ENCODE measurements at regions not wholly inside any gene's neighbourhood (a gene's known extent, or its start where the extent isn't known, plus 50 kb on each side); places are given as distances from the start of the nearest gene placed in this dataset.

GRCh38 chr14:101467181-101467926 lies 93.9 kb upstream of the DIO3 start:
- Histone ChIP-seq H3K27me3 (peaks cover 10% of the 10 kb centered on the region), H3K4me1 (ENCODE audit: control insufficient read depth in 1 of 2, insufficient read depth in 1 of 2, low read depth in 1 of 2, low read length in 1 of 2) (no peaks in the 10 kb centered on the region), H3K4me3 (ENCODE audit: low read depth in 1 of 2, low read length in 1 of 2) (no peak overlapping the region), H3K27ac (no peak overlapping the region), H3K36me3 (no peaks in the 10 kb centered on the region), H3K9me3 (no peaks in the 10 kb centered on the region)
- no peak for TF ChIP-seq CTCF (IDR thresholded peaks at IDR 0.05)

GRCh38 chr14:101469382-101470247 lies 91.7 kb upstream of the DIO3 start:
- H3K9me3 ChIP-seq, result no peaks in the 10 kb centered on the region
- H3K27me3 ChIP-seq, result no peaks in the 10 kb centered on the region
- no peak overlapping the region for H3K27ac ChIP-seq
- no peaks in the 10 kb centered on the region for H3K4me1 ChIP-seq (ENCODE audit: control insufficient read depth in 1 of 2, insufficient read depth in 1 of 2, low read depth in 1 of 2, low read length in 1 of 2)
- H3K36me3 ChIP-seq, result no peaks in the 10 kb centered on the region
- H3K4me3 ChIP-seq (ENCODE audit: low read depth in 1 of 2, low read length in 1 of 2), result no peak overlapping the region
- no peak for TF ChIP-seq CTCF (IDR thresholded peaks at IDR 0.05)

- no peak overlapping the region for H3K4me3 ChIP-seq (ENCODE audit: low read depth in 1 of 2, low read length in 1 of 2)
- no peak overlapping the region for H3K27ac ChIP-seq
- no peaks in the 10 kb centered on the region for H3K36me3 ChIP-seq
- no peaks in the 10 kb centered on the region for H3K27me3 ChIP-seq
- TF ChIP-seq CTCF (IDR thresholded peaks at IDR 0.05), result no peak
- H3K9me3 ChIP-seq, result no peaks in the 10 kb centered on the region
- no peaks in the 10 kb centered on the region for H3K4me1 ChIP-seq (ENCODE audit: control insufficient read depth in 1 of 2, insufficient read depth in 1 of 2, low read depth in 1 of 2, low read length in 1 of 2)
Observed at GRCh38 chr14:101470266-101470665, 91.0 kb upstream of the DIO3 start.

- H3K9me3 ChIP-seq, result no peaks in the 10 kb centered on the region
- H3K36me3 ChIP-seq, result no peaks in the 10 kb centered on the region
- no peak overlapping the region for H3K4me3 ChIP-seq (ENCODE audit: low read depth in 1 of 2, low read length in 1 of 2)
- no peaks in the 10 kb centered on the region for H3K4me1 ChIP-seq (ENCODE audit: control insufficient read depth in 1 of 2, insufficient read depth in 1 of 2, low read depth in 1 of 2, low read length in 1 of 2)
- no peaks in the 10 kb centered on the region for H3K27me3 ChIP-seq
- TF ChIP-seq CTCF (IDR thresholded peaks at IDR 0.05), result no peak
- H3K27ac ChIP-seq, result no peak overlapping the region
Observed at GRCh38 chr14:101471723-101472517, 89.4 kb upstream of the DIO3 start.

- no peaks in the 10 kb centered on the region for H3K27me3 ChIP-seq
- no peaks in the 10 kb centered on the region for H3K9me3 ChIP-seq
- no peak overlapping the region for H3K4me3 ChIP-seq (ENCODE audit: low read depth in 1 of 2, low read length in 1 of 2)
- no peak overlapping the region for H3K27ac ChIP-seq
- no peaks in the 10 kb centered on the region for H3K4me1 ChIP-seq (ENCODE audit: control insufficient read depth in 1 of 2, insufficient read depth in 1 of 2, low read depth in 1 of 2, low read length in 1 of 2)
- TF ChIP-seq CTCF (IDR thresholded peaks at IDR 0.05), result no peak
- H3K36me3 ChIP-seq, result no peaks in the 10 kb centered on the region
Observed at GRCh38 chr14:101472518-101472849, 88.8 kb upstream of the DIO3 start.
